A204.1 (cell line): ENCODE measurements at regions not wholly inside any gene's neighbourhood (a gene's known extent, or its start where the extent isn't known, plus 50 kb on each side); places are given as distances from the start of the nearest gene placed in this dataset.

Experiments
- FAIRE-seq: peaks from 2 replicates; lab custom pipeline; 2012; peaks lifted over from hg19 to GRCh38; lab: Jason Lieb, UNC

- FAIRE-seq: no peak
Measured at GRCh38 chr11:23680488-23681230, 816.2 kb upstream of the LUZP2 start.

GRCh38 chr11:23684701-23685100 lies 812.2 kb upstream of the LUZP2 start:
- no peak for FAIRE-seq

- no peak for FAIRE-seq
Measured at GRCh38 chr11:23687991-23688390, 808.9 kb upstream of the LUZP2 start.

- FAIRE-seq: no peak
Measured at GRCh38 chr11:23688411-23688810, 808.4 kb upstream of the LUZP2 start.

- FAIRE-seq: no peak
Measured at GRCh38 chr11:23688835-23689234, 808.0 kb upstream of the LUZP2 start.

- FAIRE-seq: no peak
Measured at GRCh38 chr11:23696688-23697415, 800.0 kb upstream of the LUZP2 start.

DNA sequence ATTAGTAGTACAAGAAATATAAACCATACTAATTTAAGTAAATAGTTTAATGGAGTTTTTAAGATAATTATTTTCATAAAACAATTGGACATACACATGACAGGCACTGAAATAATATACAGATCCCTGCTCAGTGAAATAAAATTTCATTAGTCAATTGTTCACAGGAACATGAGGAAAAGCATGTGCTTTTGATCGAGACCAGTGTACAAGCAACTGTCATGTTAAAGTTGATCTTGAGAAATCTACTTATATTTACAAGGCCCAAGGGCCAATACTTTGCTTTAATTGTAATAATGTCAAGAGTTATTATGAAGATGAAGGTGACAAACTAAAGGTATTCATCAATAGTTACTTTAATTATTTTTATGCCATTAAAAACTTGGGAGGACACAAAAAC lies 792.7 kb upstream of the LUZP2 start:
- FAIRE-seq: no peak

DNA sequence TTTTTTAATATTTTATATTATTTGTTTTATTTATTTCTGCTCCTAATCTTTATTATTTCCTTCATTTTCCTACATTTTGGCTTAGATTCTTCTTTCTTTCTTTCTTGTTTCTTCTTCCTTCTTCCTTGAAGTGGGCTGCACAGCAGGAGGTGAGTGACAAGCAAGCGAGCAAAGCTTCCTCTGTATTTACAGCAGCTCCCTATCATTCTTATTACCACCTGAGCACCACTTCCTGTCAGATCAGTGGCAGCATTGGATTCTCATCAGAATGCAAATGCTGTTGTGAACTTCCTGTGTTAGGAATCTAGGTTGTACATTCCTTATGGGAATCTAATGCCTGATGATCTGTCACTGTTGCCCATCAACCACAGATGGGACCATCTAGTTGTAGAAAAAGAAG lies 784.9 kb upstream of the LUZP2 start:
- no peak for FAIRE-seq

GRCh38 chr11:23719016-23719415 lies 777.8 kb upstream of the LUZP2 start:
- no peak for FAIRE-seq

- no peak for FAIRE-seq
Measured at GRCh38 chr11:23723861-23724260, 773.0 kb upstream of the LUZP2 start.

DNA sequence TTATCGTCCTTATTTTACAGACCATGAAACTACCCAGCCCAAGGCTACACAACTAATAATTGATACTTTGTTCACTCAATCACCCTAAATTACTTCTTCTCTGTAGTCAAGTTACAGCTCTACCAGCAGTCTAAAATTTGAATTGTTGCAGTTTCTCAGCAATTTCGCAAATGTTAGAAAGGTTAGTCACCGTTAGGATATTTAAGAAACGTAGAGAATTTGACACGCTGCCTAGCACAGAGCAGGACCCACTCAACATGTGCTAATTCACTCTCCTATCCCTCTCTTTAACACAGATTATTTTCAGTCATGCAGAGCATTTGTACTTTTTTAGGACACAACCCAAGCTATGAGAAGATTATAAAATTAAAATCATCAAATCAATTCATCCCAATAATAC lies 771.1 kb upstream of the LUZP2 start:
- FAIRE-seq: no peak

DNA sequence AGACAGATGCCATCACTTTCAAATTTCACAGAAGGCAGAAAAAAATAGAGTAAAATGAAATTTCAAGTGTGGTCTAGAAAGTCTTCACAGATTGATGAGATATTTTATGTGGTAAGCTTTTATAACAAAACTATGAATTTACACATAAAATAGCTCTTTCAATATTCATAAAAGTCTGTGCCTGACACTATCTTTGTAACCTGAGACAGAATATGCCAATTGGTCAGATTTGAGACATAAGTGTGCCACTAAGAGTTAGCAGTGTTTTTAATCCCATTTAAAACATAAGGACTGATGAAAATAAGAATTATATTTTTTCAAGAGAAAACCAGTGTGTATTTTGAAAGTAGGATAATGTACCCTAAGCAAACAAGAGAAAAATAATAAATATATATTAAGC lies 769.5 kb upstream of the LUZP2 start:
- FAIRE-seq: no peak

- FAIRE-seq: no peak
Measured at GRCh38 chr11:23727794-23728193, 769.1 kb upstream of the LUZP2 start.

- FAIRE-seq: no peak
Measured at GRCh38 chr11:23729088-23729487, 767.8 kb upstream of the LUZP2 start.

GRCh38 chr11:23730307-23730998 lies 766.4 kb upstream of the LUZP2 start:
- no peak for FAIRE-seq

GRCh38 chr11:23732026-23732425 lies 764.8 kb upstream of the LUZP2 start:
- FAIRE-seq: no peak

GRCh38 chr11:23746896-23747295 lies 750.0 kb upstream of the LUZP2 start:
- no peak for FAIRE-seq

- no peak for FAIRE-seq
Measured at GRCh38 chr11:23749762-23750430, 747.0 kb upstream of the LUZP2 start.

- no peak for FAIRE-seq
Measured at GRCh38 chr11:23751280-23751679, 745.6 kb upstream of the LUZP2 start.

DNA sequence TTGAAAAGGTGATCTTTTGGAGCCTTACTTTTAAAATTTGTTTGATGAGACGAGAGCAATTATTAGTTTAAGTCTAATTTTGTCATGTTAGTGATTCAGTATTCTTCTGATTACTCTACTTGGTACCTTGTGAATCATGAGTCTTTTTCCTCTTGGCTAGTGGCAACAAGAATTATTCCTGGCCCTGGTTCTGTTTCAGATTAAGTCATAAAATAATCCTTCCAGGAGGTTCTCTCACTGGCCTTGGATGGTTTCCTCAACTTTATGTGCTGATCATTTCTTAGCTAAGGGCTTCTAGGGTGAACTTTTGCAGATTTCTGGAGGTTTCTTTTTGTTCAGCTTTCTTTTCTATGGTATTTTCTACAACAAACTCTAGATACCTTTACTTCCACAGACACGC lies 741.8 kb upstream of the LUZP2 start:
- FAIRE-seq: no peak

DNA sequence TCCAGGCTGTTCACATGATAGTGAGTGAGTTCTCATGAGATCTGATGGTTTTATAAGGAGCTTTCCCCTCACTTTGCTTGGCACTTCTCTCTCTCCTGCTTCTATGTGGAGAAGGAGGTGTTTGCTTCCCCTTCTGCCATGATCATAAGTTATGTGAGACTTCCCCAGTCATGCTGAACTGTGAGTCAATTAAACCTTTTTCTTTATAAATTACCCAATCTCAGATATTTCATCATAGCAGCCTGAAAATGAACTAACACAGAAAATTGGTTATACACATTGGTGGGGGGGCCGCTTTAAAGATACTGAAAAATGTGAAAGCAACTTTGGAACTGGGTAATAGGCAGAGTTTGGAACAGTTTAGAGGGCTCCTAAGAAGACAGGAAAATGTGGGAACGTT lies 741.1 kb upstream of the LUZP2 start:
- no peak for FAIRE-seq

GRCh38 chr11:23759489-23759888 lies 737.4 kb upstream of the LUZP2 start:
- FAIRE-seq: no peak

GRCh38 chr11:23764286-23764685 lies 732.6 kb upstream of the LUZP2 start:
- no peak for FAIRE-seq
